Transverse colon (tissue), 4 donors: ENCODE measurements at regions not wholly inside any gene's neighbourhood (a gene's known extent, or its start where the extent isn't known, plus 50 kb on each side); places are given as distances from the start of the nearest gene placed in this dataset.

Source experiments
- DNase-seq: peaks from one replicate; pipeline ENCODE4 v3.0.0-alpha.2; 2019
- H3K27ac ChIP-seq, 4 donors: fragments of 200-600 bp; sonication (generic); 2 replicates each; pipeline ENCODE4 v1.5.1; 2016 to 2018; ENCODE audit warnings: inconsistent platforms in 4 of 4
- H3K27me3 ChIP-seq: fragments of 200-600 bp; sonication (generic); 2 replicates; pipeline ENCODE4 v1.5.1; 2017; ENCODE audit warnings: inconsistent platforms
- H3K36me3 ChIP-seq, 4 donors: fragments of 200-600 bp; sonication (generic); 2 replicates each; pipeline ENCODE4 v1.5.1; 2017 to 2019; ENCODE audit warnings: inconsistent platforms in 4 of 4
- H3K4me1 ChIP-seq, 4 donors: fragments of 200-600 bp; sonication (generic); 2 replicates each; pipeline ENCODE4 v1.5.1; 2017 to 2020; ENCODE audit warnings: inconsistent platforms in 4 of 4
- H3K4me3 ChIP-seq, 4 donors: fragments of 200-600 bp; sonication (generic); 1 replicate in 1 of 4; 2 replicates in 3 of 4; pipeline versions ENCODE4 v1.5.1 to v1.6.1; 2017 to 2019; ENCODE audit warnings: inconsistent platforms in 4 of 4
- H3K9me3 ChIP-seq, 2 donors: fragments of 200-600 bp; sonication (generic); 2 replicates each; pipeline ENCODE4 v1.5.1; 2017 to 2019; ENCODE audit warnings: inconsistent platforms in 2 of 2
- EP300 ChIP-seq: sonication (generic); formaldehyde crosslinking; IDR thresholded peaks from one replicate; pipeline ENCODE4 v1.6.1; 2017; ENCODE audit warnings: antibody characterized with exemption, low read depth
- POLR2A ChIP-seq: fragments of 450-650 bp; IDR thresholded peaks from one replicate; pipeline ENCODE4 v1.6.1; 2016; ENCODE audit warnings: antibody characterized with exemption, mild to moderate bottlenecking, moderate library complexity
- POLR2AphosphoS5 ChIP-seq, 3 donors: sonication (generic); formaldehyde crosslinking; IDR thresholded peaks; one replicate each; pipeline ENCODE4 v1.6.1; 2016; ENCODE audit warnings: antibody characterized with exemption in 3 of 3
- WGBS, 2 donors: methylation state at CpG; one replicate each; pipeline ENCODE4 v1.1.5; 2018; ENCODE audit warnings: low coverage in 1 of 2; 5-methylcytosine and 5-hydroxymethylcytosine counted together
- in situ Hi-C, 4 donors: fragments of 200-750 bp; cut with MboI; loops; one replicate each; pipeline versions ENCODE4 v1.15.0 to v1.15.1; 2017; ENCODE audit warnings: low sequenced_read_pairs in 3 of 4, low pct_ligation_motif_present in 1 of 4, low pct_unique_long_range_greater_than_20kb in 1 of 4
- intact Hi-C: fragments of 100-400 bp; cut with DNase I; formaldehyde crosslinking; loops from one replicate; pipeline ENCODE4 v1.15.1; 2023; ENCODE audit warnings: low total_unique reads
- TF ChIP-seq, protein P1 (sequence below), 5 experiments: fragments of 200-600 bp in 3 of 5; fragments of 450-650 bp in 2 of 5; sonication (generic) in 3 of 5; IDR thresholded peaks; 1 replicate in 2 of 5; 2 replicates in 3 of 5; pipeline ENCODE4 v1.5.1; 2016 to 2017; ENCODE audit warnings: antibody characterized with exemption in 5 of 5, inconsistent platforms in 3 of 5, mild to moderate bottlenecking in 2 of 5, moderate library complexity in 1 of 5

GRCh38 chr10:89879121-89879520, 177.7 kb downstream of the KIF20B start:
- Histone ChIP-seq H3K9me3 (no peaks in the 10 kb centered on the region), H3K27me3 (no peaks in the 10 kb centered on the region), H3K4me1 (no peaks in the 10 kb centered on the region), H3K27ac (no peak overlapping the region), H3K36me3 (no peaks in the 10 kb centered on the region), H3K4me3 (no peak overlapping the region)
- intact Hi-C loops (no loop called here), in situ Hi-C loops (no loop called here)
- DNase-seq: no peak
- TF ChIP-seq POLR2AphosphoS5 (IDR thresholded peaks at IDR 0.05) (no peak), EP300 (no peak), POLR2A (no peak)
- TF ChIP-seq, protein P1, sequence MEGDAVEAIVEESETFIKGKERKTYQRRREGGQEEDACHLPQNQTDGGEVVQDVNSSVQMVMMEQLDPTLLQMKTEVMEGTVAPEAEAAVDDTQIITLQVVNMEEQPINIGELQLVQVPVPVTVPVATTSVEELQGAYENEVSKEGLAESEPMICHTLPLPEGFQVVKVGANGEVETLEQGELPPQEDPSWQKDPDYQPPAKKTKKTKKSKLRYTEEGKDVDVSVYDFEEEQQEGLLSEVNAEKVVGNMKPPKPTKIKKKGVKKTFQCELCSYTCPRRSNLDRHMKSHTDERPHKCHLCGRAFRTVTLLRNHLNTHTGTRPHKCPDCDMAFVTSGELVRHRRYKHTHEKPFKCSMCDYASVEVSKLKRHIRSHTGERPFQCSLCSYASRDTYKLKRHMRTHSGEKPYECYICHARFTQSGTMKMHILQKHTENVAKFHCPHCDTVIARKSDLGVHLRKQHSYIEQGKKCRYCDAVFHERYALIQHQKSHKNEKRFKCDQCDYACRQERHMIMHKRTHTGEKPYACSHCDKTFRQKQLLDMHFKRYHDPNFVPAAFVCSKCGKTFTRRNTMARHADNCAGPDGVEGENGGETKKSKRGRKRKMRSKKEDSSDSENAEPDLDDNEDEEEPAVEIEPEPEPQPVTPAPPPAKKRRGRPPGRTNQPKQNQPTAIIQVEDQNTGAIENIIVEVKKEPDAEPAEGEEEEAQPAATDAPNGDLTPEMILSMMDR (IDR thresholded peaks at IDR 0.05): no peak

DNA sequence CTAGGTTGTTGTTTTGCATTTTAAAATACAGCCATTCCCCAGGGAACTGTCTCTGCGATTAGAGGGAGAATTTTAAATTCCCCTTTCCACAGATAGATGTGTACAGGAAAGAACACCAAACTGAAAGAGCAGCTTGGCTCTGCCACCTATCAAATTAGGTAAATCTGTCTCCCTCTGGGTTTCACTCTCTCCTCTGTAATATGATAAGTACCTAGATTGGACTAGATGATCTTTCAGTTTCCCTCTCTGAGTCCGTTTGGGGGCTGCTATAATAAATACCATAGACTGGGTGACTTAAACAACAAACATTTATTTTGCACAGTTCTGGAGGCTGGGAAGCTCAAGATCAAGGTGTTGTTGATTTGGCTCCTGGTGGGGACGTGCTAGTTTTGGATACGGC, 186.0 kb downstream of the KIF20B start:
- no peaks in the 10 kb centered on the region for H3K27me3 ChIP-seq
- no peak for TF ChIP-seq POLR2A
- TF ChIP-seq POLR2AphosphoS5 (IDR thresholded peaks at IDR 0.05): no peak
- TF ChIP-seq, protein P1 (IDR thresholded peaks at IDR 0.05): no peak
- no peak for TF ChIP-seq EP300
- H3K9me3 ChIP-seq: no peaks in the 10 kb centered on the region
- whole genome bisulfite sequencing, 2 donors: 53 to 60% methylated on average over 4 of the region's 4 CpGs
- in situ Hi-C loops: no loop called here
- H3K4me1 ChIP-seq: no peaks in the 10 kb centered on the region
- DNase-seq: no peak
- H3K4me3 ChIP-seq: no peak overlapping the region
- intact Hi-C loops: no loop called here
- H3K36me3 ChIP-seq: no peaks in the 10 kb centered on the region
- peak overlapping the region in 1 of 4 donors; percentile 22 for H3K27ac ChIP-seq

DNA sequence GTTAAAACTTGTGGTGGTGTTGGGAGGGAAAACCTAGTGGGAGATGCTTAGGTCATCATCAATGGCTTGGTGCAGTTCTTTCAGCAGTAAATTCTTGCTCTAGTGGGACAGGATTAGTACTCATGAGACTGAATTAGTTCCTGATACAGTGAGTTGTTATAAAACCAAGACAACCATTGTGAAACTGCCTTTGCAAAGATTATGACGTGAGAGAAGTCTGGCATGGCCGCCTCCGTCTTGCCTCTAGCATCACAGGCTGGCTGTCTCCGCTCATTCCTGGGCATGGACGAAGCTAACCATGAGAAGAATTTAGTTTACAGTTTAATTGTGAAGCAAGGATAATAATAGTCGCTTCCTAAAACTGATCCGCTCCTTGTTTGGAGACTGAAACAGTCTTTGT, 186.4 kb downstream of the KIF20B start:
- H3K27me3 ChIP-seq: no peaks in the 10 kb centered on the region
- intact Hi-C loops: no loop called here
- no peak overlapping the region for H3K4me3 ChIP-seq
- peak overlapping the region in 1 of 4 donors; percentile 22 for H3K27ac ChIP-seq
- no peaks in the 10 kb centered on the region for H3K9me3 ChIP-seq
- TF ChIP-seq POLR2A (no peak), EP300 (no peak)
- TF ChIP-seq, protein P1 (IDR thresholded peaks at IDR 0.05): no peak
- no peak for DNase-seq
- no peaks in the 10 kb centered on the region for H3K4me1 ChIP-seq
- no peaks in the 10 kb centered on the region for H3K36me3 ChIP-seq
- WGBS, 2 donors: 54 to 71% methylated on average over 4 to 7 of the region's 7 CpGs
- in situ Hi-C loops: no loop called here

DNA sequence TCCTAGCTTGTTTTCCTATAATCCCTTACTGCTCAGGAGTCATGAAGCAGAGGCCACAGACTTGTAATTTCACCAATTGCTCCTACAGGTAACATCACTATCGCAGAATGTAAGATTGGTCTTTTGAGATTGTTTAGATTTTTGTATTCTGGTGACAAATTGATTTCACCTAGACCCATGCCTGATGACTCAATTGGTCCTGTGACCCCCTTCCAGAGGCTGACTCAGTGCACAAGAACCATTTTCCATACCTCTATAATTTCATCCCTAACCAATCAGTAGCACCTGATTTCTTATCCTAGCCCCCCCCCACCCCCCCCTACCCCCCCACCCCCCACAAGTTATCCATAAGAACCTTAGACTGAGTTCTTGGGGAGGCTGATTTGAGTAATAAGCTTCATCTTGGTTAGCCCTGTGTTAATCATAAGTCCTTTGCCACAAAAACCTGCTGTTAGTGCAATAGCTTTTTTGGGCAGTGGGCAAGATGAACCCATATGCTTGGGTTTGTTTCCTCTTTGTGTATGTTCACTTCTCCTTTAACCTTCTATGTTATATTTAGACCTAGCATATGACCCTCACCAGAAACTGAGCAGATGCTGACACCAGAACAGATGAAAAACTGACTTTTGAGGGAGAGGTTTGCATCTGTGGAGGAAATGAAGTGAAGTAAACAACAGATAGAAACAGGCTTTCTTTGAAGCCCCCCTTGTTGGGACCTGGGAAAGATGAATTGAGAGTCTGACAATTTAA, 187.1 kb downstream of the KIF20B start:
- DNase-seq: no peak
- intact Hi-C loops: no loop called here
- Histone ChIP-seq H3K9me3 (no peaks in the 10 kb centered on the region), H3K27me3 (no peaks in the 10 kb centered on the region), H3K4me3 (no peak overlapping the region), H3K4me1 (no peaks in the 10 kb centered on the region), H3K27ac (peak overlapping the region in 2 of 4 donors; percentile 5 to 57), H3K36me3 (no peaks in the 10 kb centered on the region)
- WGBS, 2 donors: 92 to 94% methylated on average over 1 of the region's 1 CpG
- in situ Hi-C loops: no loop called here
- TF ChIP-seq, protein P1 (IDR thresholded peaks at IDR 0.05): no peak
- no peak for TF ChIP-seq POLR2A
- no peak for TF ChIP-seq POLR2AphosphoS5 (IDR thresholded peaks at IDR 0.05)
- no peak for TF ChIP-seq EP300
